NCI-H82 (cell line): ENCODE measurements at regions not wholly inside any gene's neighbourhood (a gene's known extent, or its start where the extent isn't known, plus 50 kb on each side); places are given as distances from the start of the nearest gene placed in this dataset.

Experiments used
- DNase-seq: peaks from one replicate; lab custom pipeline; 2025; lab: John Stamatoyannopoulos, UW

GRCh38 chr9:19597176-19597575, 188.4 kb downstream of the ACER2 start:
- no peak for DNase-seq

GRCh38 chr9:19595003-19595402, 186.2 kb downstream of the ACER2 start:
- DNase-seq: no peak

GRCh38 chr9:19587678-19588077, 178.9 kb downstream of the ACER2 start:
- no peak for DNase-seq

GRCh38 chr9:19583890-19584289, 175.1 kb downstream of the ACER2 start:
- peak; percentile 2 for DNase-seq

- peak; percentile 37 for DNase-seq
Observed at GRCh38 chr9:19577411-19577810, 168.6 kb downstream of the ACER2 start.

GRCh38 chr9:19568946-19569345, 160.1 kb downstream of the ACER2 start:
- DNase-seq: no peak

- no peak for DNase-seq
Observed at GRCh38 chr9:19564396-19565061, 155.7 kb downstream of the ACER2 start.

GRCh38 chr9:19555214-19555613, 146.4 kb downstream of the ACER2 start:
- no peak for DNase-seq

- DNase-seq: no peak
Observed at GRCh38 chr9:19554529-19554928, 145.7 kb downstream of the ACER2 start.

- peak; percentile 4 for DNase-seq
Observed at GRCh38 chr9:19553441-19553840, 144.6 kb downstream of the ACER2 start.

GRCh38 chr9:19552282-19553105, 143.7 kb downstream of the ACER2 start:
- peak; percentile 79 for DNase-seq

GRCh38 chr9:19551124-19551929, 142.5 kb downstream of the ACER2 start:
- DNase-seq: no peak

GRCh38 chr9:19550009-19550408, 141.2 kb downstream of the ACER2 start:
- DNase-seq: no peak

- no peak for DNase-seq
Observed at GRCh38 chr9:19533373-19533772, 124.6 kb downstream of the ACER2 start.

GRCh38 chr9:19527663-19528062, 118.9 kb downstream of the ACER2 start:
- no peak for DNase-seq

GRCh38 chr9:19522558-19522957, 113.7 kb downstream of the ACER2 start:
- DNase-seq: no peak

GRCh38 chr9:19521205-19521604, 112.4 kb downstream of the ACER2 start:
- no peak for DNase-seq

- DNase-seq: peak; percentile 63
Observed at GRCh38 chr9:19517202-19517942, 108.6 kb downstream of the ACER2 start.

- no peak for DNase-seq
Observed at GRCh38 chr9:19516348-19516747, 107.5 kb downstream of the ACER2 start.

- no peak for DNase-seq
Observed at GRCh38 chr9:19513671-19514275, 105.0 kb downstream of the ACER2 start.

- peak; percentile 10 for DNase-seq
Observed at GRCh38 chr9:19512103-19512832, 103.5 kb downstream of the ACER2 start.
